GM21717 (cell line): ENCODE measurements at regions not wholly inside any gene's neighbourhood (a gene's known extent, or its start where the extent isn't known, plus 50 kb on each side); places are given as distances from the start of the nearest gene placed in this dataset.

Experiments
- ATAC-seq: cut with Tn5 transposase; IDR thresholded peaks from one replicate; pipeline ENCODE4 v1.9.1; 2021; ENCODE audit warnings: mild to moderate bottlenecking, moderate library complexity; ENCODE audit not compliant: unreplicated experiment

GRCh38 chr2:153802671-153803070 lies 69.1 kb upstream of the GALNT13 start:
- ATAC-seq, result no peak

- ATAC-seq, result no peak
These were observed 63.0 kb upstream of the GALNT13 start for GRCh38 chr2:153808679-153809078.

GRCh38 chr2:153811516-153811915 lies 60.2 kb upstream of the GALNT13 start:
- no peak for ATAC-seq

- no peak for ATAC-seq
These were observed 59.1 kb upstream of the GALNT13 start for GRCh38 chr2:153812632-153813031.

GRCh38 chr2:153818242-153818641 lies 53.5 kb upstream of the GALNT13 start:
- ATAC-seq, result no peak

GRCh38 chr2:153819074-153819473 lies 52.6 kb upstream of the GALNT13 start:
- ATAC-seq, result no peak

- ATAC-seq, result no peak
These were observed 52.2 kb upstream of the GALNT13 start for GRCh38 chr2:153819501-153819900.
